Left hindlimb (tissue), 1 donor: ENCODE measurements at regions not wholly inside any gene's neighbourhood (a gene's known extent, or its start where the extent isn't known, plus 50 kb on each side); places are given as distances from the start of the nearest gene placed in this dataset.

ENCODE experiments used
- DNase-seq: peaks from one replicate; pipeline ENCODE4 v3.0.0-alpha.2; 2018

DNA sequence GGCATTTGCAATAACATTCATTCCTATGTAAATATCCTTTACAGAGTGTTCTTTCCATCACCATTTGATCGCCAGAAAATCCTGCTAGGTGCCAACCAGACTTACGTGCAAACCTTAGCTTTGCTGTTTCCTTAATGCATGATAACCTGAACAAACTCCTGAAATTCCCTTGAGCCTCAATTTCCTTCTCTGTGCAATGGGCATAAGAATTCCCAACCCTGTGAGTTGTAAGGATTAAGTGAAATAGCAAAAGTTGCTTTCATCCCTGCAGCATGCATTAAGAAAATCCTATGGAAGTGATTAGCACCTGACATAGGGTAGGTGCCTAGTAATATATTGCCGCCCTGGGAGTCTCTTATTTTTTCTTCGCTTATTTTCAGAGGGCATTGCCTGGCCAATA is 272.7 kb downstream of the MAF start:
- DNase-seq, result no peak

DNA sequence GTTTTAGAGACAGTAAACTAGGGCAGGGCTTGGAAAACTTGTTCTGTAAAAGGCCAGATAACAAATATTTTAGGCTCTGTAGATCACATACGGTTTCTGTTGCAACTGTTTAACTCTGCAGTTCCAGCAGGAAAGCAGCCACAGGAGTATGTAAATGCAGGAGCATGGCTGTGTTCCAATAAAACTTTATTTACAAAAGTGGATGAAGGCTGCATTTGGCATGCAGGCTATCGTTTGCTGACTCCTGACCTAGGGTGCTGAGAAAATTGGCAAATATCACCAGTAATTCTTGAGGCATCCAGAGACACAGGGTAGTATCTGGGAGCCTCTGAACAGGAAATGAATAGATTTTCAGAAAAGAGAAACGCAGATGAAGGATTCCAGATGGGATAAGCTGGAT is 274.0 kb downstream of the MAF start:
- no peak for DNase-seq

DNA sequence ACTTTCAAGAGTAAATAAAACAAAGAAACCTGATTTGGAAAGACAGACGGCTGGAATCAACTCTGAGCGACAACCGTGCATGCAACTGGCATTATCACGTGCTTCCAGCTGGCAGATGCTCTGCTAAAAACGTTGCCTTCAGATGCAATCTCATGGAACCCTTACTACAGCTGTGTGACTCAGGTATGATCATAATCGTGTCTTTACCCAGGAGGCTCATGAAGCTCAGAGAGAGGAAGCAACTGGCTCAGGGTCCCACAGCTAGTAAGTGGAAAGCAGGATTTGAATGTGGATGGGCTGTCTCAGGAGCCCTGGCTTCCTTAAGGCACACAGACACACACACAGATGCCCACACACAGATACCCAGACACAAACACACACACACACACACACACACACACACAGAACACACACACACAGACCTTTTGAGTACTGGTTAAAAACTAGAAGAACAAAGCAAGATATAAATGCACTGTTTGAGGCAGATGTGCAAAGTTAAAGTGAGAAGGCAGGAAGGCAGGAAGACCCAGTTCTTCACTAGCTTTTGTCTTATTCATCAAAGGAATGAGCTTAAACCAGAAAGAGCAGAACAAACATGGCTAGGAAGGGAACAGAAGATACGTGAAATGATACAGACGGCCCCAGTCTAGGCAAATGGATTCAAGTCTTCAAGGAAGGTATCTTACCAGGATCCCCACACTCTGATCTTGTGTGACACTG is 275.2 kb downstream of the MAF start:
- DNase-seq, result no peak

DNA sequence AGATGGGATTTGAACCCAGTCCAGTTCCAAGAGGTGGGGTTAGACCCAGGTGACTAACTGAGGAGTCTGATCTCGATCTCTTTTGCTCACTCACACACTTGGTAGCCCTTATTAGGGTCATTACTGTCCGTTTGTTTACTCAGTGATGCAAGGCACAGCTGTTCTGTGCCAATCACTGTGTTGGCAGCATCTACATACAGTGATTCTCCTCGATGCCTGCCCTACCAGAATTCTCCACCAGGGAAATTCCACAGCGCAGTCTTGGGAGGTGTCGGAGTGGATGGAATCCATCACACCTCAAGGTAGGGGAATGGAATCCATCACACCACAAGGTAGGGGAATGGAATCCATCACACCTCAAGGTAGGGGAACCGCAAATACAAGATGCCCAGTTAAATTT is 279.6 kb downstream of the MAF start:
- no peak for DNase-seq

DNA sequence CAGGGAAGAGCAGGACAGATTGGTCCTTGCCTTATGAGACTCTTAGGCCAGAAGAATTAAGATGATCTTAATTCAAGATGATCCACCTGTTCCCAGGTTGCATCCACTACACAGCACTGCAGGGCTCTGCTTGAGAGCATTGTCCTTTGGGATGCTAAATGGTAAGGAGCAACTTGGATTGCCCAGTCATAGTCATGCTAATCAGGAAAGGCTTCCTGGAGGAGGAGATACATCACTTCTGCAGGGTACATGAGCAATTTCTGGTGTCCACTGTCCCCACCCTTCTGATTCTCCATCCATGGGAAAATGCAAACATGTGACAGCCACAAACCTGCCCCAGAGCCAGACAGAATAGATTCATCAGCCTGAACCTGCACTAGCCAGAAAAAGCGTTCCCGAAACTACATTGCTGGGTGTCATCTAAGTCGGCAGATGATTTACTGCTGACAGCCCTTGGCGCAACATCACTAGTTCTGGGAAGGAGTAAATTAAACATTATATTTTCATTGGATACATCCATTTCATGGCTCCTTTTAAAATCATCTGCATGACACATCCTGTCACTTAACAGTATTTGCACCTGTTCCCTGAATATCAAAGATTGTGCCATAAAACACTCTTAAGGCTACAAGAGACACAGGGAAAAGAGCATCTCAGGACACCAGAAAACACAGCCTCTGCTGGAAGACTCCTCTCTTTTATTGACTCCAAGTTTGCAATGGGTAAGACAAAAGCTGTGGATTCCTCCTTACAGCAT is 282.2 kb downstream of the MAF start:
- DNase-seq, result no peak

DNA sequence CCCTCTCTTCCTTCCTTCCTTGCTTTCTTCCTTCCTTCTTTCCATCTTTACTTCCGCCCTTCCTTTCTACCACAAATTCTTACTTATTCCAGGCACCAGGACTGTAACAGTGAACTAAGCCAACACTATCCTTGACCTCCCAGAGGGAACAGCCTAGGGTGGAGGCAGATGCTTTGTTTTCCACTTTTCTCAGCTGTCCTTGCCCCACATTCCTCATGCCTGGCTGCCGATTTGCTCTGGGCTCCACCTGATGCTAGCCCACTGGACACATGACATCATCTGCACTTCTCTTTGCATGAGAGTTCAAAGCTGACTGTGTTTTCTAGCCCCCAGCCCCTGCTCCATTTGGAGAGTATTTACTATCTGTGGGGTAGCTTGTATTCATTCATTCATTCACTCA is 283.0 kb downstream of the MAF start:
- DNase-seq, result no peak

DNA sequence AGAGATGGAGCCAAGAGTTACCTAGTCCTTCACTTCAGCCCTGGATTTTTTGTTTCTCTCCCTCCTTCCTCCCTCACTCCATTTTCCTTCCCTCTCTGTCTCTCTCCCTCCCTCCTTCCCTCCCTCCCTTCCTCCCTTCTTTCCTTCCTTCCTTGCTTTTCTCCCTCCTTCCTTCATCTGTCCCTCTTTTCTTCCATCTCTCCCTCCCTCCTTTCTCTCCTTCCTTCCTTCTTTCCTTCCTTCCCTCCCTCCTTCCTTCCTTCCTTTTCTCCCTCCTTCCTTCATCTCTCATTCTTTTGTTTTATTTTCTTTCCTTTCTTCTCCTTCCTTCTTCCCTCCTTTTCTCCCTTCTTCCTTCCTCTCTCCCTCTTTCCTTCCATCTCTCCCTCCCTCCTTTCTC is 283.5 kb downstream of the MAF start:
- DNase-seq, result no peak

DNA sequence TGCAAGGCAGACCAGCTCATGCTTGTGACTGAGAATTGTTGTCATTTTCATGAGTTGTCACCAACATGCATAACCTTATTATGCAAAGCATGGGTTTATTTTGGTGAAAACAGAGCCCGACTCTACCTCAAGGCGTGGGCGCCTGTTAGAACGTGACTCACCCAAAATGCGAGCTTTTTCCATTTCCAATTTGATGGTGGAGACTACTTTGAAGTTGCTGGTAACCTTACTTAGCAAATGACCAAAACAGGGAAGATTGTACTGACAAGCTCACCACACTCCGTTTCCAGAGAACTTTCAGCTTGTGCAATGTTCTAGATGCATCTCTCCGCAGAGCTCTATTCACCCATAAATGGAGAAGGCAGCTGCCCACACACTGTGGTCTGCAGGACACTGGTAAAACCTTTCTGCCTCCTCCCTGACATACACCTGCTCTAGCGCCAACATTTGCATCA is 284.5 kb downstream of the MAF start:
- DNase-seq, result no peak

DNA sequence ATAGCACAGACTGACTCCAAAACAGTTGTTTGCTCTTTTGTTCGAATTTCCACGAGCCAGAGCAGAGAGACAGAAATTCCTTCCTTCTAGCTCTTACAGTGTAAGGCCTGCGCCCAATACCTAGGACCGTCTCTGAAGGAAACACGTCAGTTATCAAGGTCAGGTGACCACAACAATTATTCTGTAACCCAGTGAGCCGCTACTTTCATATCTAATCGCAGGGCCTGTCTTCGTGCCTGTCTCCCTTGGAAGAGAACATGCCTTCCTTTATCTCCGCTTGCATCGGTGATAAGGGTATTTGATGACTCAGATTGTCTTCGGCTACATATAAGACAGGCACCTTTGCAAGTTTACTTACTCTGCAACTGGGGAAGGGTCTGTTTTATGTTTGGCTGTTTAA is 288.0 kb downstream of the MAF start:
- no peak for DNase-seq

DNA sequence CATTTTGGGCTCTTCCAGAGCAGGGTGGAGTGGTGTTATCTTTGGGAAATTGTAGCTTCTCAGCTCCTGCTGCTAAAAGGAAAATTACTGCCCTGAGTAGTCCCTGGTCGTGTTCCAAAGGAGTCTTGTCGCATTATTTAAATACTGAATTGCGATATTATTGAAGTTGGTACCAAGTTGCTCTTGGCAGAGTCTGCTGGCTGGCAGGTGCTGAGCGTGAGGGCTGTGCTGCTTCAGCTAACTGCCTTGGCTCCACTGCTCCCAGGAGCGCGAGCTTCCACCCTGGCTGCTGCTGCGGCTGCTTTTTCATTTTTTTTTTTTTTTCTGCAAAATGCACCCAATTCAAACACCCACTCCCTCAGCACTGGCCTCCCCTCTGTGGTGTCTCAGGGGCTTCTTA is 289.8 kb downstream of the MAF start:
- peak; percentile 48 for DNase-seq

DNA sequence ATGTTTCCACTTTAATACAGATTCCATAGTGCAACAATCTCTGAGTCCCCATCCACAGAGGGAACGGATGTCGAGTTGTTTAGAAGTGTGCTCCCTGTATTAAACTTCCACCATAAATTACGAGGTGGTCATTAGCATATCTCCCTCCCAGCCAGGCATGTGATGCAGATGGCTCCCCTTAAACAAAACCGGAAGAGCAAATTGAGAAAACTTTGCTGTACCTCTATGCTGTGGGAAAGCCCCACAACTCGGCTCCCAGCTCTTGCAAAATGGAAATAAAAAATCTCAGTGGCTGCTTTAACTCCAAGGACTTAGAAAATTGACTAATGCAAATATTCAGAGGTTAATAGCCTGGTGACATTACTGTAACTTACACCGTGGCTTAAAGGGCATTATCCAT is 290.9 kb downstream of the MAF start:
- DNase-seq, result no peak

DNA sequence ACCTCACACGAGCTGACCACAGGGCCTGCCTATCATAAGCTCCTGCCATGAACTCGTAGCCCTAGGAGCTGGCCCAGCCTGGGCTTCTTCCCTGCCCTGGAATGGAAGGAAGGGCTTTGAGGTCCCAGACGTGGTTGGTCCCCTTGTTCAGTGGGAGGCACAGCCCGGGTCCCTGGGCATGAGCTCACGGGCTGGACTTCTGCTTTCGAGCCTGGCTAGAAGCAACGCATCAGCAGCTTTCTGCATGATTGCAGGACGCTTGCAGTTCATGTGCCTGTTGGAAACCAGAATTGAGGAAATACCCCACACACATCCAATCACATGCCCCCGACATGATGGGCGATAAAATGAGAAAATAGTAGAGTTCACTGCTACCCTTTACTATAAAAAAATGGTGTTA is 293.3 kb downstream of the MAF start:
- DNase-seq, result no peak

DNA sequence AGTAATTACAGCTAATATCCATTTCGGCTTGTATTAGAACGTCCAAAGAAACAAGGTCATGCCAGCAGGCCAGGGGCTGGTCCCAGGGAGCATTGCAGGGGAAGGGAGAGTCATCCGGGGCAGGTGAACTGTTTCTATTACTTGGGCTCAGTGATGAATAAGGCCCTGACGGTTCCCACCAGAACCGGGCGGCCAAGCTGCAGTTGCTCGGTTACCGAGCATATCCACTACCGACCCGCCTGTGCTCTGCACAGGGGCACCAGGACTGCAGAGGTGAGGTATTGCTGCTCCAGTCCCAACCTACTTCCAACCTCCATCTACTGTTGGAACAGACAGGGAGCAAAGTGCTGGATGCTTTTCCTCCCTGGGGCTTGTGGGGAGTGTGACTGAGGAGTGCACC is 295.5 kb downstream of the MAF start:
- no peak for DNase-seq

DNA sequence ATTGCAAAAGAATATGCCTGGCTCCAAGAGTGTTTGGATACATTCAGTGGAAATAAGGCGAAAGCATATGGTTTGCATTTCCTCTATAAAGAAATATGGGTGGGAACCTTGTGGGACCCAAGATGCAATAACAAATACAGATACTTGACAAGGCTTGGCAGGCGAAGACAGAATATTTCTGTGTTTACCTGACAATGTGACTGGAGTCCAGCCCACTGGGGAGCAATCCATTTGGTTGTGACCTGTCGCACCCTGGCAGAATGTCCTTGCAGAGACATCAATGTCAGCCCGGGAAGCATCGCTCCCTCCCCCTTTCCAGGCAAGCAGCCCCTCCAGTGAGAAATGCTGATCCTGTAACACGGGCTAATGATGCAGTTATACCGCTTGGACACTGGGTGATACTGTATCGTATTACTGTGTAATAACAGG is 296.6 kb downstream of the MAF start:
- peak; percentile 67 for DNase-seq

DNA sequence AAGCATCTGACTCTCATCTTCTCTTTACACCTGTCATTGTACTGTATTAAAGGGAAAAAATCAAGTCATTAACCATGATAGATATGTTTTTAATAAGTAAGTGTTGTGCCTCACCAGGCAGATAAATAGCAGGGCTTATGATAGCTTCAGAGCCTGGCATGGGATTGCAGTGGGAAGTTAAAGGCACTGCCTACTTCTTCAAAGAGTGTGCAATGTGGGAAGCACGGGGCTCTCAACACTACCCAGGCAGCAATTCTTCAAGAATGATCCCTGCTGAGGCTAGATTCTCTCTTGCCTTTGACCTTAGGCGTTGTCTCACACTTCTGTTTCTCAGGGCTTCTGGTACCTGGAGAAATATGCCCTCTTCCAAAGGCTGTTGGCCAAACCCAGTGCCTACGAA is 297.3 kb downstream of the MAF start:
- DNase-seq, result no peak

DNA sequence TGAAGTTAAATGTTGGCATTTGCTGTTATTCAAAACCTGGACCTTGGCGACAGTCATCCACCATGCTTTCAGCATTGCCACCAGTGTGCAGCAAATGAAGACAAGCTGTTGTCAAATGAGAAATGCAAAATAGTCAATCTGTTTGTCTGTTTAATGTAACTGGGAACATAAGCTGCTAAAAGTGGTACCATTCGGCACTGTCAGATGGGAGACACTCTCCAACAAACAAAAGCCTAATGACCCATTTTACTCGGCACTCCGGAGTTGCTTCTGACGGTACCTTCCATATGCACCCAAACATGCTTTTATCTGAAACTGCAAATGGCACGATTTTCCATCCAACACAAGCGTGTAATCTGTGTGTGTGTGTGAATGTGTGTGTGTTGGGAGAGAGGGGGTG is 297.8 kb downstream of the MAF start:
- no peak for DNase-seq

DNA sequence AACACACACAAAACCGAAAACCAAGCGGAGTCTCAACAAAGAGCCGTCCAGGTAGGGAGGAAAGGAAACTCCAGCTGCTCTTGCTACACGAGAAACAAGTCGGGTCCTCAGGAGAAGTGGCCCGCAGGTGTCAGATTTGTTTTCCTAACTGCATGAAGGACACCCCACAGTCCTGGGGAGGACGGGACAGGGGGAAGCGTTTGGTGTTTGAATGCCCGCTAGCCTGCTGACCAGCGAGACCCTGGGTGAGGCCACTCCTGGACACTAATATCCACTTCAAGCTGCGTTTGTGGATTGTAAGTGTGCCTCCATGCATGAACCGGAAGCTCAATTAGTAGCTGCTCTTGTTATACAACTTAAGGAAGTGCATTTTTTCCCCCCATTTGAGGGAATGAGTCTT is 299.5 kb downstream of the MAF start:
- DNase-seq, result no peak

DNA sequence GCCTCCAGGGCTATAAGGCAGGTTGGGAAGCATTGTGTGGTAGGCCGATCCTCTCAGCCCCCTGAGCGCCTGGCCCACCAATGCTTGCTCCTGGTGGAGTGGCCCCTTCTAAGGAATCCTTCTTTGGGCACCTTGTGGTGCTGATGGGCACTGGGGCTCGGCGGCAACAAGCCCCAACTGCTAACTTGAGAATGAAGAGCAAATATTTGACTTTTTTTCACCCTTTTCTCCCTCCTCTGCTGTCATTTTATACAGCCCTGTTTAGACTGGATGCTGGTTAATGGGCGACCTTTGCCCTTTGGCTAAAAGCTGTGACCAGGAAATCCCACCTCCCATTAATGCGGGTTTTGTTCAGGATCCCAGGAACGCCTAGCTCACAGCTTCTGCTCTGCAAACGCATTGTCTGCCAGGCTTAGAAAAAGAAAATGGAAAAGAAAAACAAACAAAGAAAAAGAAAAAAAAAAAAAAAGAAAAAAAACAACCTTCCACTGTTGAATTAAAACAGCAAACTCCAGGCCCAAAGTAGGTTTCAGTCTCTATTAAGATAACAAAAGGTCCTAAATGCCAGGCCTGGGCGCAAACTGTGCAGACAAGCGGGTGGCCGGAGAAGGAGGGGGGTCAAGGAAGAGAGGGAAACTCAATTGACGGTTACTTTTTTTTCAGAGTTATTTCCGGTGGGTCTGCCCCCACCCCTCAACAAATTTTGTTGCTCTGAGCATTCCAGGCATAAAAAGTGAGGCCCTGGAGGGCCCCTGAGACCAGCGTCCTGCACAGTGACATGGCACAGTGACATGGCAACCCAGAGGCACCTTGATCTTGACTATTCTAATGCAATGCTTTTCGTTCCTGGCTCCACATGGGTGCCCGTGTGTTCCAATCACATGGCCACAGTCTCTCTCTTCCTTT is 301.4 kb downstream of the MAF start:
- DNase-seq, result no peak

DNA sequence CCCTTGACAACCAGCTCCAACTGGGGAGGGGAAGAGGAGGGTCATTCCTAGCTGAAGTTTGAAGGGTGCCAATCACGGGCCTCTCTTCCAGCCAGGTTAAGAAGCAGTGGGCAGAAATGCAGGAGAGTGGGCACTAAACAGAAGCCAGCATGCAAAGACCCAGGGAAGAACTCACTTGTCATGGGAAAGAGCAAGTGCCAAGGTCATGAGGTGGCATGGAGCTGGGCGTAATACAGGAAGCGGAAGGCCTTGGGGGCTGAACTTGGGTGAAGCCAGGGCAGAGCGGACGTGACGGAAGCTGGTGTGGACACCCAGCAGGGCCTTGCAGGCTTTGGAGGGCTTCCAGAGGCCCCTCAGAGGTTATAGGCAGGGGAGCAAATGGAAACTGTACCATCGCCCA is 302.1 kb downstream of the MAF start:
- DNase-seq, result no peak

DNA sequence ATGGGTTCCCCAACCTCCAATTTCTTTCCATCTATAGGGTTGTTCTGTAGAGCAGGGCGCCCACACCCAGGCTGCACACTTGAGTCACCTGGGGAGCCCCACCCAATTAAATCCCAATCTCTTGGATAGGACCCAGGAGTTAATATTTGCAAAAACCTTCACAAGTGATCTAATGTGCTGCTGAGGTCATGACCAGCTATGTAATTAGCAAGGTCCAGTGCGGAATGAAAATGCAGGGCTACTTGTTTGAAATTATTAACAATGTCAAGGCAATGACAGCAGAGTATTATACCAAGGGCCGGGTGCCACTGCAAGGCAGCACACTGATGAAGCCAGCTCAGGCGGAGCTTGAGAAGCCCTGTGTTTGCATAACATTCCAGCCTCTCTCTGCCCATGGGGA is 302.7 kb downstream of the MAF start:
- no peak for DNase-seq

DNA sequence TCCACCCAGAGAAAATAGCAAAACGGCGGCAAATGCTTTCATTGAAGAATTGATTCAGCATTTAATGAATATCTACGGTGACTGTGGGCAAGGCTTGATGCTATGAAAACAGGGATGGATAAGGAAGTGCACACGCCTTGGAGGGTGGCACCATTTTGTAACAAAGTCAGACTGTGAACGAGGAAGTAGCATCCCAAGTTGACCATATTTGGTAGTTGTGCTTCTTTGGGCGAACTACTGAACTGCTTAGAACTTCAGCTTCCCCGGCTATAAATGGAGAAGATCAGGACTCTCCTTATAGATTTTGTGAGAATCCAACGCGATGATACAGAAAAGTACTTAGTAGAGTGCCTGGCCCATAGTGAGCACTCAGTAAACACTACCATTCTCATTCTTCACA is 303.2 kb downstream of the MAF start:
- no peak for DNase-seq

DNA sequence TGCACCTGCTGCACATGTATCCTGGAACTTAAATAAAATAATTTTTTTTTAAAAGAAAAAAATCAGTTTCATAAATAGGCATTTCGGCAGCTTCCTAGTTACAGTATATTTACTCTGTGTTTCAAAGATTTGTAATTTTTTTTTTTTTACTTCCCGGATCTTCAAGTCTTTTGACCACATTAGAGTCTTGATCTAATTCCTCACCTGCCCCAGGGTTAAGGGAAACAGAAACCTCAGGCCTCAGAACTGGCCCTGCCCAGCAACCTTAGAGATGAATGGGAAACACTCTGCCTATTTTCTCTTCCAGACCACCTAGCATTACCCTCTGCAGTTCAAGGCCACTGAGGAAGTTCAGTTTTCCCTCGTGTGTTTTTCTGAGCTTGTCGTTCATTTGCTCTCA is 304.0 kb downstream of the MAF start:
- no peak for DNase-seq

DNA sequence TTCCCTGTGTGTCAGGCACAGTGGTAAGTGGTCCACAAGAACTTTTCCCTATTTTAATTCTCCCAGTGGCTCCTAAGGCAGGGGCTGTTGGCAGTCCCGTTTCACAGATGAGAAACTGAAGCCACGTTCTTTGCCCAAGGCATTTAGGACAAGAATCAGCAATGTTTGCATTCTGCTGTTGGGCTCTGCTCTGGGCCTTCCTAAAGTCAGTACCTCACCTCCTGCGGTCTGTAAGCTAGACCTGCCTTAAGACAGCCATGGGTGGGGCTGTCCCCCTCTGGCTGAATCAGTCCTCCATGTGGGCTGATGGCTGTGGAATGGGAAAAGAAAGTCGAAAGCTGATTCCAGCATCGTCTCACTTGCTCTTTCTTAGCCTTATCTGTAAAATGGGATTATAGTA is 304.8 kb downstream of the MAF start:
- DNase-seq, result no peak

DNA sequence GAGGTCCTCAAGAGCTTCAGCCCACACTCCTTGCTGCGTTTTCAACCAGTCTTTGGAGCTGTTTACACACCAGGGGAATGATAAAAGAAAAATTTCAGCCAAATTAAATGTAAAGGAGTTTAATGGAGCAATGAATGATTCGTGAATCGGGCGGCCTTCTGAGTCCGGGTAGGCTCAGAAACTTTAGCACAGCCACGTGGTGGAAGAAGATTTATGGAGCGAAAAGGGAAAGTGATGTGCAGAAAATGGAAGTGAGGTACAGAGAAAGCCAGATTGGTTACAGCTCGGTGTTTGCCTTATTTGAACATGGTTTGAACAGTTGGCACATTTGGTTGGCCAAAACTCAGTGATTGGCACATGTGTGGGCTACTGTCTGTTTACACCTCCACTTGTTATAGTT is 305.4 kb downstream of the MAF start:
- no peak for DNase-seq
